Parathyroid adenoma (tissue), 2 donors: ENCODE measurements at regions not wholly inside any gene's neighbourhood (a gene's known extent, or its start where the extent isn't known, plus 50 kb on each side); places are given as distances from the start of the nearest gene placed in this dataset.

Experiments used
- H2AFZ ChIP-seq: fragments of 300-600 bp; sonication (generic); one replicate; pipeline ENCODE4 v1.7.0; 2017; ENCODE audit warnings: antibody characterized with exemption, mild to moderate bottlenecking
- H3K27ac ChIP-seq: fragments of 300-600 bp; sonication (generic); one replicate; pipeline ENCODE4 v1.7.0; 2017
- H3K27me3 ChIP-seq: fragments of 300-600 bp; sonication (generic); one replicate; pipeline ENCODE4 v1.7.0; 2017; ENCODE audit warnings: low read length; ENCODE audit not compliant: control insufficient read depth, insufficient read depth
- H3K36me3 ChIP-seq: fragments of 300-600 bp; sonication (generic); one replicate; pipeline ENCODE4 v1.7.0; 2017; ENCODE audit warnings: low read length; ENCODE audit not compliant: control insufficient read depth, insufficient read depth
- H3K4me1 ChIP-seq: fragments of 300-600 bp; sonication (generic); one replicate; pipeline ENCODE4 v1.7.0; 2017; ENCODE audit warnings: control low read depth
- H3K4me2 ChIP-seq: fragments of 300-600 bp; sonication (generic); one replicate; pipeline ENCODE4 v1.7.0; 2017; ENCODE audit warnings: low read length
- H3K4me3 ChIP-seq: fragments of 300-600 bp; sonication (generic); one replicate; pipeline ENCODE4 v1.7.0; 2017; ENCODE audit warnings: low read depth, low read length
- H3K79me2 ChIP-seq: fragments of 300-600 bp; sonication (generic); one replicate; pipeline ENCODE4 v1.7.0; 2017; ENCODE audit warnings: control low read depth
- H3K9ac ChIP-seq: fragments of 300-600 bp; sonication (generic); one replicate; pipeline ENCODE4 v1.7.0; 2017; ENCODE audit warnings: mild to moderate bottlenecking
- H3K9me3 ChIP-seq: fragments of 300-600 bp; sonication (generic); one replicate; pipeline ENCODE4 v1.7.0; 2017; ENCODE audit warnings: low read length; ENCODE audit not compliant: control insufficient read depth
- CTCF ChIP-seq: fragments of 300-600 bp; sonication (generic); IDR thresholded peaks from one replicate; pipeline ENCODE4 v1.7.0; 2017; ENCODE audit warnings: antibody characterized with exemption, mild to moderate bottlenecking
- donor health status: primary hyperparathyroidism.

- Histone ChIP-seq H3K9ac (no peak overlapping the region), H3K4me3 (no peak overlapping the region), H3K4me2 (no peak overlapping the region), H3K36me3 (no peaks in the 10 kb centered on the region), H3K4me1 (no peaks in the 10 kb centered on the region), H3K27ac (no peak overlapping the region), H3K9me3 (no peaks in the 10 kb centered on the region), H3K27me3 (no peaks in the 10 kb centered on the region), H2AFZ (no peak overlapping the region), H3K79me2 (no peaks in the 10 kb centered on the region)
- no peak for TF ChIP-seq CTCF
Measured at GRCh38 chr21:16033193-16033592, 303.4 kb downstream of the USP25 start.

DNA sequence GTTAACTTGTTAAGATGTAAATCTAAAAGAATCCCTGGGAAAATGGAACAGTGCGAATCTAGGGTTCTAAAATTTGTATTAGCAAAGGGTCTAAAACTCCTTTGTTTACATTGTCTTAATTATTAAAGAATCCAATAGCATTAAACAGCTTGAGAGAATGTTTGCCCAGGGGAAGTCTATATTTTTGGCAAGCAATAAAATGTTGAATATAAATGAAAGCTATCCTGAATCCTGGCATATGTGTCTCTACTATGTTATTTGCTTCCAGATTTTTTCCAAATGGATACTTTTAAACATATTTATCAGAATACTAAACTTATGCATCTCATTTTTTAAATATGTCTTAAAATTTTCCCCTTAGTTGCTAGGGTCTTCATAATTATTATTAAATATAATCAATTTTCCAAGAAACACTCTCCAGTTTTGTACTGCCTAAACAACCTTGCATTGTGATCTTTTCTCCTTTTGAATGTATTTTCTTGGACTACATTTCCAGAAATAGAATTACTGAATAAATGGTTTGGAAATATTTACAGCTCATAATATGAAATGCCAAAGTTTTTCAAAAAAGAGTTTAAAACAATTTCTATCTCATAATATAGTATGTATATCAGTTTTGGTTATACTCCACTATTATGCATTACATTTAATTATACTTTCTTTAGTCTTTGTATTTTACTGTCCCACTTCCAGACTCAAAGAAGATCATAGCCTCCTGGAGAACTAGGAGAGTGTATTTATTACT lies 304.8 kb downstream of the USP25 start:
- no peaks in the 10 kb centered on the region for H3K79me2 ChIP-seq
- no peaks in the 10 kb centered on the region for H3K27me3 ChIP-seq
- H3K9me3 ChIP-seq: no peaks in the 10 kb centered on the region
- no peak overlapping the region for H3K4me3 ChIP-seq
- TF ChIP-seq CTCF: no peak
- H2AFZ ChIP-seq: no peak overlapping the region
- no peak overlapping the region for H3K9ac ChIP-seq
- H3K27ac ChIP-seq: no peak overlapping the region
- H3K4me1 ChIP-seq: no peaks in the 10 kb centered on the region
- H3K36me3 ChIP-seq: no peaks in the 10 kb centered on the region
- no peak overlapping the region for H3K4me2 ChIP-seq

DNA sequence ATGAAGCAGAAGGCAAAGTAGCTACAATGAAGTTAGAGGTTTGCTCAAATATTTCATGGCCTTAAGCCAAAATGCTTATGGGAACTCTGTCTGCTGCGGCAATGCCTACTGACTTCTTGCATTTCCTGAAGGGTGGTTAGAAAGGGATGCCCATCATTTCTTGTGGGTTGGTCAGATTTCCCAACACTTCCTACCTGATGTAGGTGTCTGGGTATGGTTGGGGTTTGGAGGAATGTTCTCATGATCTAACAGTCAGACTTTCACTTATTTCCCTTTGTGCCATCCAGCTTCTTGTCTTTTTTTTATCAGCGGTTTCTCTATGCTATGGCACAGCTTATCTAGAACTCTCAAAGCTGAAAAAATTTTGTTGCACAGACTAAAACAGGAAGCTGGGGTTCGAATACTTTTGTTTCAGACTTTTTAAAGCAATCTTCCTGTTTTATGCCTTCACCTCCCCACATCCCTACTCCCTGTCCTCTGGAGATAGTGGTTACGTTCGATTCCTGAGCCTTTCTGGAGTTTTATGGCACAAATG lies 307.7 kb downstream of the USP25 start:
- H2AFZ ChIP-seq: no peak overlapping the region
- H3K79me2 ChIP-seq: no peaks in the 10 kb centered on the region
- no peak overlapping the region for H3K4me2 ChIP-seq
- H3K4me3 ChIP-seq: no peak overlapping the region
- no peaks in the 10 kb centered on the region for H3K27me3 ChIP-seq
- no peaks in the 10 kb centered on the region for H3K4me1 ChIP-seq
- no peaks in the 10 kb centered on the region for H3K9me3 ChIP-seq
- TF ChIP-seq CTCF: no peak
- no peak overlapping the region for H3K9ac ChIP-seq
- H3K36me3 ChIP-seq: no peaks in the 10 kb centered on the region
- H3K27ac ChIP-seq: no peak overlapping the region

DNA sequence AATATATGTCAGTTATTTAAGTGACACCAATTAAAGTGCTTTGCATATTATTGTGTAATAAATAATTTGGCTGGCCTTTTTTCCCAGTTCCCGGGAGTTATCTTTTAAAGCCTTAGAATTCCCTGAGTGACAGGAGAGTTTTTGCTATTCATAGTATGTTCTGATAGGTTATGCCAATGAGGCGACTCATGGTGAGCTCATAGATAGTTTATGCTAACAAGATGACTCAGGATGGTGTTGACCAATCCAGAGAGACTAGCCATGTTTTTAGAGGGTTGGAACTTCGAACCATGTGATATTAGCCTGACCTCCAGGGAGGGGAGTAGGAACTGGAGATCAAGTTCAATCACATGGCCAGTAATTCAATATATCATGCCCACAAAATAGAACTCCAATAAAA lies 310.8 kb downstream of the USP25 start:
- Histone ChIP-seq H3K9ac (no peak overlapping the region), H3K9me3 (no peaks in the 10 kb centered on the region), H3K27ac (no peak overlapping the region), H3K4me1 (no peaks in the 10 kb centered on the region), H3K79me2 (no peaks in the 10 kb centered on the region), H3K4me2 (no peak overlapping the region), H3K27me3 (no peaks in the 10 kb centered on the region), H3K4me3 (no peak overlapping the region), H2AFZ (no peak overlapping the region), H3K36me3 (no peaks in the 10 kb centered on the region)
- TF ChIP-seq CTCF: no peak

DNA sequence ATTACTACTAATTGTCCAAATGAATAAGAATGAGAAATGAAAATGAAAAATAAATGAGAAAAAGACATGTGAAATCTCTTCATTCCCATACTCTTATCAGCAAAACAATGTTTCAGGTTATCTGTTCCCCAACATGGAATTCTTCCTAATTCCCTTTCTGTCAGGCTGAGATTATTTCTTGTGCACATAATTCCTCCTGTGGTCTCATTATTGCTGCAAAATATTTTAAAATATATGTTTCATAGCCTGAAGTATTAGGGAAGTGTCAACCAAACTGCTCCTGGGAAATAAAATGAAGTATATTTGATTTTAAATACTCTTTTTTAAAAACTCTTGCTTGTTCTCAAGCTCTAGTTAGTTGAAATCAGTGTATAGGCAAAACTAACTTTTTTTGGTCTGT lies 314.9 kb downstream of the USP25 start:
- no peaks in the 10 kb centered on the region for H3K79me2 ChIP-seq
- TF ChIP-seq CTCF: no peak
- H2AFZ ChIP-seq: no peak overlapping the region
- no peaks in the 10 kb centered on the region for H3K27me3 ChIP-seq
- no peak overlapping the region for H3K4me2 ChIP-seq
- H3K4me1 ChIP-seq: no peaks in the 10 kb centered on the region
- H3K9ac ChIP-seq: no peak overlapping the region
- no peaks in the 10 kb centered on the region for H3K9me3 ChIP-seq
- no peak overlapping the region for H3K4me3 ChIP-seq
- H3K27ac ChIP-seq: no peak overlapping the region
- no peaks in the 10 kb centered on the region for H3K36me3 ChIP-seq
